Mesodermal cell (in vitro differentiated cells): ENCODE measurements at regions not wholly inside any gene's neighbourhood (a gene's known extent, or its start where the extent isn't known, plus 50 kb on each side); places are given as distances from the start of the nearest gene placed in this dataset.

ENCODE experiments used
- H3K27ac ChIP-seq: 2 replicates; pipeline ENCODE4 v1.7.0; 2013; ENCODE audit warnings: mild to moderate bottlenecking, low read depth, low read length, moderate library complexity; ENCODE audit not compliant: severe bottlenecking
- H3K36me3 ChIP-seq: 2 replicates; pipeline ENCODE4 v1.7.1; 2013; ENCODE audit warnings: mild to moderate bottlenecking, low read length, moderate library complexity; ENCODE audit not compliant: control insufficient read depth, insufficient read depth
- H3K4me1 ChIP-seq: one replicate; pipeline ENCODE4 v1.7.1; 2013; ENCODE audit warnings: mild to moderate bottlenecking, low read length; ENCODE audit not compliant: insufficient read depth, control insufficient read depth, poor library complexity, severe bottlenecking
- H3K4me3 ChIP-seq: 2 replicates; pipeline ENCODE4 v1.7.0; 2013; ENCODE audit warnings: low read length, control low read depth, mild to moderate bottlenecking; ENCODE audit not compliant: insufficient read depth, poor library complexity, severe bottlenecking; ENCODE audit errors: extremely low read depth
- H3K9me3 ChIP-seq: 2 replicates; pipeline ENCODE4 v1.7.1; 2013; ENCODE audit warnings: mild to moderate bottlenecking, low read length, moderate library complexity; ENCODE audit not compliant: control insufficient read depth
- WGBS, 2 experiments: methylation state at CpG; one replicate each; pipeline ENCODE4 v1.1.5; 2013; ENCODE audit warnings: missing lambda C conversion rate in 2 of 2; ENCODE audit not compliant: insufficient coverage in 2 of 2; 5-methylcytosine and 5-hydroxymethylcytosine counted together

DNA sequence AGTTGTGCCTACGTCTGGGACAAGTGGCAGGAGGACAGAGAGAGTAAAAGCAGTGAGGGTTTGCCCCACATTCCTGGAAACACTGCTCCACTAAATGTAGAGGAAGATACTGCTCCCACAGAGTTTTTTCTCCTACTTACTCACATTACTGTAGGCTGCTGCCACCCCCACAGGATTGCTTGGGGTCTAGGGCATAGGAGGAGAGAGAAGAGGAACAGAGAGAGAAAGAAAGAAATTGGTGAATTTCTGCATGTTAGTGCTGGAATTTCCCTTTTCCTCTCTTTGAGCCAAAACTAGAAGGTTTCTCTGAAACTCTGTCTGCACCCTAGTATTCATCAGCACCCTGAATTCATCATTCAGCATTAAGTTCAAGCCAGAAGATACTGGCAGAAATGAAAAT, 397.9 kb downstream of the INHBA start:
- no peaks in the 10 kb centered on the region for H3K36me3 ChIP-seq
- no peaks in the 10 kb centered on the region for H3K4me1 ChIP-seq
- H3K9me3 ChIP-seq = no peaks in the 10 kb centered on the region
- H3K4me3 ChIP-seq = no peak overlapping the region
- 100% methylated on average over 1 of the region's 1 CpG; no CpG with 5 or more reads in 1 of the 2 experiments for WGBS, 2 experiments
- no peak overlapping the region for H3K27ac ChIP-seq

DNA sequence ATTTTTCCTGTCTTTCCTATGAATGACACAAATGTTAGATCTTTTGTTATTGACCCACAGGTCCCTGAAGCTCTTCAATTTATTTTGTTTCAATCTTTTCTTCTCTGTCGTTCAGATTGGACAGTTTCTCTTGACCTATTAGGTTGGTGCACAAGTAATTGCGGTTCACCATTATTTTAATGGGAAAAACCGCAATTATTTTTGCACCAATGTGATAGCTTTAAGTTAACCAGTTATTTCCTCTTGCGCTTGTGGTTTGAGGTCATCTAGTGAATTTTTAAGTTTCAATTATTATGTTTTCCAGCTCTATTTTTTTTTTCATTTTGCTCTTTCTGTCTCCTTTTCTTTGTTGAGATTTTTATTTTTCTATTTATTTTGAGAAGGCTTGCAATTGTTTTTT, 399.2 kb downstream of the INHBA start:
- Histone ChIP-seq H3K4me3 (no peak overlapping the region), H3K9me3 (no peaks in the 10 kb centered on the region)

DNA sequence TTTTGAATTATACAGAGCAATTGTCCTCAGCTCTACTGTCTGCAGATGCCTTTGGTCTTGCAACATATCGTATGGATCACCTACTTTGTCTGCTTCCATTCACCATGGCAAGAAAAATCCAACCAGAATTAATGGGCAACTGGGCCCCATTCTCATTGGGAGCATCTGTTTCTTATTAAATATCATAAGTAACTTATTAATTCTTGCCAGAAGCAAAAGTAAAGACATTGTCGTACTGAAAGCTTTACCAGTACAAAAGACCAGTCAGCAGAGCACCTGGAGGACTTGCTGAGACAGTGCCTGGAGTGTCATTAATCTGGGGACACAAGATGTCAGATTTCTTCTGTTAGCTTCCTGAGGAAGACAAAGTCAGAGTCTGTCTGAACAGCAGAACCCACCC, 404.5 kb downstream of the INHBA start:
- WGBS, 2 experiments = 67 to 88% methylated on average over 1 of the region's 2 CpGs
- Histone ChIP-seq H3K36me3 (no peaks in the 10 kb centered on the region), H3K4me3 (no peak overlapping the region), H3K4me1 (no peaks in the 10 kb centered on the region), H3K9me3 (no peaks in the 10 kb centered on the region), H3K27ac (no peak overlapping the region)

More for the DNA sequence above, 399.2 kb downstream of the INHBA start:
- WGBS, 2 experiments = 92% methylated on average over 4 of the region's 4 CpGs; no CpG with 5 or more reads in 1 of the 2 experiments
- Histone ChIP-seq H3K27ac (no peak overlapping the region), H3K4me1 (no peaks in the 10 kb centered on the region), H3K36me3 (no peaks in the 10 kb centered on the region)

DNA sequence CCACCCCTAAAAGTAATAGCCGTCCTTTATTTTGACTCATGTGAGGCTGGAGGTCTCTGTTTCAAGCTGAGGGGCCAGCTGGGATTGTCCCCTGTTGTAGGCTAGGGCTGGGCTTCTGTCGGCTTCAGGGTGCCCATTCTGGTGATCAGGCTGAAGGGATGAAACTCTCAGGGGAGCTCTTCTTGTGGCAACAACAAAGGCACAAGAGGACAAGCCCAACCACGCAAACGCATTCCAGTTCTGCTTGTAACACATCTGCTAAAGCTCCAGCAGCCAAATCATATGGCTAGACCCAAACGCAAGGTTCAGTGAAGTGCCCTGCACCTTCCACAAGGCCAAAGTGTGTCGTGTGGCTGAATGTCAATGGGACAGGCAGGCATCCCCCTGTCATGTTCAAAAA, 405.7 kb downstream of the INHBA start:
- Histone ChIP-seq H3K4me1 (no peaks in the 10 kb centered on the region), H3K4me3 (no peak overlapping the region), H3K36me3 (no peaks in the 10 kb centered on the region), H3K27ac (no peak overlapping the region), H3K9me3 (no peaks in the 10 kb centered on the region)
- 73 to 80% methylated on average over 5 to 6 of the region's 6 CpGs for WGBS, 2 experiments

DNA sequence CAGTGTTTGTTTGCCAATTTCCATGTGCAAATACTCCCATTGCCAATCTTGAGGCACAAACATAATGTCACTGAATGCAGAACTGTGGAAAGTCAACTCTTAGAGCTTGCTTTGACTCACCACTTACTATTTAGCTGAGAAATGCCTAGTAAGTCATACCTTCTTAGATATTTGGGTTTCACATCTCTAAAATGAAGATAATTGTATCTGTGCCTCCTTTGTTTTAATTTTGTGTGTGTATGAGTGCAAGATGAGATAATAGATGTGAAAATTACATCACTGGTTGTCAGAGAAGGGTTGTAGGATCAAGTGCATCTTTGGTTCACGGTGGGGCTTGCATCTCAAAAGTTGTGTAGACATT, 407.5 kb downstream of the INHBA start:
- Histone ChIP-seq H3K4me3 (no peak overlapping the region), H3K36me3 (no peaks in the 10 kb centered on the region), H3K9me3 (no peaks in the 10 kb centered on the region), H3K4me1 (no peaks in the 10 kb centered on the region), H3K27ac (no peak overlapping the region)
- no CpG with 5 or more reads among the region's 1 CpG for WGBS, 2 experiments

DNA sequence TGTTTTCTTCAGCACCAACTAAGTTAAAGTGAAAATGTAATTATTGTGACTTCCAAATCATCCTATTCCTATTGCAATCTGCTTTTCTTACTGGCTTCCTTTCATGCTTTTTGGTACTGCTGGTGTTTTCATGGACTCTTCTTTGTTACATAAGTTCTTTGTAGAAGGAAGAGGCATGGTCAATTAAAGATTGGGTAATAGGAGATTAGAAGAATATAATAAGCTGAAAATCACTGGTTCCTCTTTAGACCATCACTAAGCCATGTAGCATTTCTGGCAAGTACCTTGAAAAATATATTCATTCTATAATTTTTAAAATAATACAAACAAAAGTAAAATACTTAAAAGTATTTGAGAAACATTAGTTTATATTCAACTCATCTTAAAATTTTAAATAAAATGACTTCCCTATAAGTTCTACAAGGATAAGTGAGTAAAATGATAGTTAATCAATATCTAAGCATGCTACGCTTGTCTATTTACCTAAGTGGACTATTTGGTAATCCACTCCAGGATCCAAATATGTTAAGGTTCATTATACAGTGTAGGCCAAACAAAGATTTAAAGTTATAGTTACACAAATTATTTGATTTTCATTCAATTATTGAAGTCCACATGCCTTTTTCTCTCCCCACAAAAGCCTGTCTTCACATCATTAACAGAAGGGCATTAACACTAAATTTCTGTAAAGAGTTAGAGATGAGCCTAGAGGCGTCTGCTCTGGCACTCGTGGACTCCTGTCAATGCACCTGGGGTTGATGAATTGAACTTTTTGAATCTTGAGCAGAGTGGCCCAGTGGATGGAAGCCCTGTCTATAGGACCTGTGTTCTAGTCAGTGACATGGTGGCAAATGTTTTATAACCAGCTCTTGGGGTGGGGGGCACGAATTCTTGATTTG, 408.1 kb downstream of the INHBA start:
- H3K9me3 ChIP-seq = no peaks in the 10 kb centered on the region
- 74 to 95% methylated on average over 2 to 3 of the region's 4 CpGs for WGBS, 2 experiments
- H3K27ac ChIP-seq = no peak overlapping the region
- no peaks in the 10 kb centered on the region for H3K4me1 ChIP-seq
- no peaks in the 10 kb centered on the region for H3K36me3 ChIP-seq
- no peak overlapping the region for H3K4me3 ChIP-seq

DNA sequence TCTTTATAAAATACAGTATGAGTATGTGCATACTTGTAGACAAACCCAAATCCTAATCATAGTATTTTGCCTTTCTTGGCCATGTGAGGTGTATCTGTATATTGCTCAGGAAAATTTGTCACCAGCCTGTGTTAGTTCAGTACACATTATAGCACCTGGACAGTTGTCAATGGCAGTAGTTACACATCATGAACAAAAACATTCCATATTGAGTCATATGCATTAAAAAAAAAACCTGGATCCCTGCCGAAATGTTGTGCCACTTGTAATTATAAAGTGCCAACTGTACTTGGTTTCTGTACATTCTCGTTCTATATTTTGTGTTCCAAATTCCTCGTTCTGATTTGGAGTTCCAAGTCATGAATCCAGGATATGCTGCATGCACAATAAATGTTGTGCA, 410.4 kb downstream of the INHBA start:
- Histone ChIP-seq H3K9me3 (no peaks in the 10 kb centered on the region), H3K36me3 (no peaks in the 10 kb centered on the region), H3K4me1 (no peaks in the 10 kb centered on the region), H3K27ac (no peak overlapping the region), H3K4me3 (no peak overlapping the region)
- WGBS, 2 experiments = 92 to 94% methylated on average over 2 to 3 of the region's 3 CpGs

DNA sequence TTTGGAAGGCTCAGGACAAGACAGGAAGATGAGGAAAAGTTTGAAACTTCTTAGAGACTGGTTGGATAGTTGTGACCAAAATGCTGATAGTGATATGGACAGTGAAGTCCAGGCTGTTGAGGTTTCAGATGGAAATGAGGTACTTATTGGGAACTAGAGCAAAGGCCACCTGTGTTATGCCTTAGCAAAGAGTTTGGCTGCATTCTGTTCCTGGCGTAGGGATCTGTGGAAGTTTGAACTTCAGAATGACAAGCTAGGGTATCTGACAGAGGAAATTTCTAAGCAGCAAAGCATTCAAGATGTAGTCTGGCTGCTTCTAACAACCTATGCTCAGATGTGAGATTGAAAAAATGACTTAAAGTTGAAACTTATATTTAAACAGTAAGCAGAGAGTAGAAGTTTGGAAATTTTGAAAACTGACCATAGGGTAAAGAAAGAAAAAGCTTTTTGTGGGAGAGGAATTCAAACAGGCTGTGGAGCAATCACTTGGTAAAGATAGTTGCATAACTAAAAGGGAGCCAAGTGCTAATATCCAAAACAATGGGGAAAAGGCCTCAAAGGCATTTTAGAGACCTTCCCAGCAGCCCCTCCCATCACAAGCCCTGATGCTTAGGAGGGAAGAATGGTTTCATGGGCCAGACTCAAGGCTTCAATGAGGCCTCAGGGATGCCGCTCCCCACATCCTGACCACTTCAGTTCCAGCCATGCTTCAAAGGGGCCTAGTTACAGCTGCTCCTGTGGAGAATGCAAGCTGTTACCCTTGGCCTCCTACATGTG, 415.1 kb downstream of the INHBA start:
- 100% methylated on average over 2 of the region's 2 CpGs; no CpG with 5 or more reads in 1 of the 2 experiments for WGBS, 2 experiments
- H3K27ac ChIP-seq = no peak overlapping the region
- no peaks in the 10 kb centered on the region for H3K4me1 ChIP-seq
- H3K36me3 ChIP-seq = no peaks in the 10 kb centered on the region
- H3K9me3 ChIP-seq = no peaks in the 10 kb centered on the region
- no peak overlapping the region for H3K4me3 ChIP-seq

DNA sequence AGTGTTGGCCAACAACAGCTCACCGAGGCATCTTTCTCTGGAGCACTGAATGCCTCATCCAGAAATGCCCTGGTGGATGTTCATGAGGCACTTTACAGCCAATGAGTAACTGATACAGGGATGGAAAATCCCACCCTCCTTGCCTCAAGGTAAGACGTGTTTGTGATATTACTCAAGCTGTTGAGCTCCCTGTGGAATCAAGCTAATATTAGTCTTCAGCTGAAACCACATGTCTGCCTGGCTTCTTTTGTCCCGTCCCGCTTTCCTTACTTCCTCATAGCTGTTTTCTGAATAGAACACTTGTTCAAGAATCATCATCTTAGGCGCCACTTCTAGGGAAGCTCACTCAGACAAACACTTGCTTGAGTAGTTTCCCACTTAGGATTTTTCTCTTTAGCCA, 422.4 kb downstream of the INHBA start:
- 91 to 97% methylated on average over 3 to 4 of the region's 5 CpGs for WGBS, 2 experiments
- no peaks in the 10 kb centered on the region for H3K36me3 ChIP-seq

DNA sequence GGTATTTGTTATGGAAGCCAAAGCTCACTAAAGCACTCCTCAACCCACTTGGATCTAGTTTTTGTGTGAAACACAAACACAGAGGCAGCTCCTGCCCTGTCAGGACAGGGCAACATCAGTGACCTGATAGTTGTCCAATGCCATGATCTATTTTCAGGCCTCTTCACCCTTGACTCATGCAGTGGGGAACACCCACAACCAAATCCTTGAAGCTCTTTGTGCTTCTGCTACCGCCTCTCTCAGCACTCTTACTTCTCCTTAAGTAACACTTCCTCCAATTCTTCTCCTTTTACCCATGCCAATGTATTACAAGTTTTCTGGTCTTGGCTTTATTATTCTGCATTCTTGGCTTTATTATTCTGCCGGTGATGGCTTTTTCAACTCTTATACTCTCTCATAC, 425.3 kb downstream of the INHBA start:
- WGBS, 2 experiments = 83 to 95% methylated on average over 1 to 2 of the region's 2 CpGs
- H3K4me1 ChIP-seq = no peaks in the 10 kb centered on the region
- H3K4me3 ChIP-seq = no peak overlapping the region
- no peaks in the 10 kb centered on the region for H3K9me3 ChIP-seq
- H3K36me3 ChIP-seq = no peaks in the 10 kb centered on the region
- H3K27ac ChIP-seq = no peak overlapping the region

More for the DNA sequence above, 422.4 kb downstream of the INHBA start:
- H3K4me1 ChIP-seq = no peaks in the 10 kb centered on the region
- H3K9me3 ChIP-seq = no peaks in the 10 kb centered on the region
- H3K27ac ChIP-seq = no peak overlapping the region
- no peak overlapping the region for H3K4me3 ChIP-seq

DNA sequence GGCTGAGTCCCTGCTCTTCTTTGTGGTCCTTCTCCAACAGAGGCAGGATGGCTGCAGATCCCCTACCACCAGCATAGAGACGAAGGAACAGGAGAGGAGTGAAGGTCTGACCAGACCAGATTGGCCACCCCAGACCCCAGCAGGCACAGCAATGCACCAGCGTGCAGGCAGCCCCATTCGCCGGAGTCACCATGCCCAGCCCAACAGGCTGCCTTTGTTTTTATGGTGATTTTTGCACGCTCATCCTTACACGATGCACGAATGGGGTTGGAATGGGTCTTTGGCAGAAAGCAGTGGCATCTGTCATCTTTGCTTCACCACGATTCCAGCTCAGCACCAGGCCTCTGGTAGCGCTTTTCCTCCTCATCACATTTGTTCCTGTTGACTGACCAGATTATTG, 427.6 kb downstream of the INHBA start:
- Histone ChIP-seq H3K9me3 (no peaks in the 10 kb centered on the region), H3K27ac (no peak overlapping the region), H3K36me3 (no peaks in the 10 kb centered on the region), H3K4me3 (no peak overlapping the region), H3K4me1 (no peaks in the 10 kb centered on the region)
- 93 to 95% methylated on average over 9 of the region's 9 CpGs for WGBS, 2 experiments
